Fibroblast of skin of right quadriceps (primary cell): ENCODE measurements at regions not wholly inside any gene's neighbourhood (a gene's known extent, or its start where the extent isn't known, plus 50 kb on each side); places are given as distances from the start of the nearest gene placed in this dataset.
"Not testable (repeated sequence)": the region's sequence is repeated elsewhere in the genome, so short reads cannot be mapped to it uniquely, and the experiment has no call there.

ENCODE experiments used
- DNase-seq: peaks from one replicate; pipeline ENCODE4 v3.0.0-alpha.2; 2013

DNA sequence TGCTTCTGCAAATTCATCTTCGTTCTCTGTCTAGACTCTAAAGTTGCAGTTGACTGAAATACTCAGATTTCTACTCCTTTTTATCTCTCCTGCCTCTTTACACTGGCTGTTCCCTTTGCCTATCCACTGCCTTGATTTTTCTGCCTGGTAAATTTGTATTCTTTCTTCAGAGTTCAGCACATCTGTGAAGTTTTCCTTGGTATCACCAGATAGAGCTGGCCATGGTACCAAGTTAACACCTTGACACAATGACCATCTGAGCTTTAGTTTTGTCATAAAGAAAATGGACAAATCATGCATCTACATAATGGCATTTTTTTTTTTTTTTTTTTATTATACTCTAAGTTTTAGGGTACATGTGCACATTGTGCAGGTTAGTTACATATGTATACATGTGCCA is 143.0 kb downstream of the PPP1R3A start:
- DNase-seq, result no peak

DNA sequence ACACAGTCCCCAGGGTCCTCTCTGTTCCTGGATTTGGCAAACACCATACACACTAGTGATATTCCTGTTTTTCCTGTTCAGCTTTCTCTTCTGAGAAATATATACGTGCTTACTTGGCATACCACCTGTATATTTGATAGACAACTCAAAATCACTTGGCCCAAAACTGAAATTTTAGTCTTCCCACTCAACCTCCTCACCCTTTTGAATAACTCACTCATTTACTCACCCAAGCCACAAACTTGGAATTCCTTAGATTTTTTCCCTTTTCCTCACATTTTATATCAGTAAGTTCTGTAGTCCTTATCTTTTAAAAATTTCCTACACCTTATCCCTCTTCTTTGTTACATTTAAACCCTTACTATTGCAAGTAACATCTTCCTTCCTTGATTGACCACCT is 143.4 kb downstream of the PPP1R3A start:
- DNase-seq, result peak; percentile 9

DNA sequence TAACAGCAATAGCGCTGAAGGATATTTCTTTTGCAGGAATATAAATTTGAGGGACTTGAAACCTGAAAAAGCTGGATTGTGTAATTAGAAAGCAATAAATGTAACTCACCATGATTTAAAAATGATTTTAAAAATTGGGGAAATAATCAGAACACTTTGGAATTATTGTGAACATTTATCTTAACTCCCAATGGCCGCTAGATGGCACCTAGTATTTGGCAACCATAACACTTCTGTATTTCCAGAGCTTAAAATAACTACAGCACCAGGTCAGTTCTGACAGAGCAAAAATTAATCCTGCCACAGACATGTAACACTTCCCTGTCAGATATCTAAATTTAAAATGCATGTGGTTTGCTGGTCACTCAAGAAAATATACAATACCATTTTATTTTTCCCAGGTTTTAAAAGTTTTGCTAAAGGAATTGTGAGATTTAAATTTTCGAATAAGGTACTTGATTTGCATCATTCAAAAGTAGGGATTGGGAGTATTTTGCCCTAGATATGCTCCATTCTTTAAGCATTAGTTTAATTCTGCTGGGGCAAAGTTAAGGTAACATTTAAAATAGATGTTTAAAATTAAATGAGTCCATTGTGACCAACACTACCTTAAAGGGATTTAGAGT is 144.5 kb downstream of the PPP1R3A start:
- DNase-seq, result peak; percentile 58

DNA sequence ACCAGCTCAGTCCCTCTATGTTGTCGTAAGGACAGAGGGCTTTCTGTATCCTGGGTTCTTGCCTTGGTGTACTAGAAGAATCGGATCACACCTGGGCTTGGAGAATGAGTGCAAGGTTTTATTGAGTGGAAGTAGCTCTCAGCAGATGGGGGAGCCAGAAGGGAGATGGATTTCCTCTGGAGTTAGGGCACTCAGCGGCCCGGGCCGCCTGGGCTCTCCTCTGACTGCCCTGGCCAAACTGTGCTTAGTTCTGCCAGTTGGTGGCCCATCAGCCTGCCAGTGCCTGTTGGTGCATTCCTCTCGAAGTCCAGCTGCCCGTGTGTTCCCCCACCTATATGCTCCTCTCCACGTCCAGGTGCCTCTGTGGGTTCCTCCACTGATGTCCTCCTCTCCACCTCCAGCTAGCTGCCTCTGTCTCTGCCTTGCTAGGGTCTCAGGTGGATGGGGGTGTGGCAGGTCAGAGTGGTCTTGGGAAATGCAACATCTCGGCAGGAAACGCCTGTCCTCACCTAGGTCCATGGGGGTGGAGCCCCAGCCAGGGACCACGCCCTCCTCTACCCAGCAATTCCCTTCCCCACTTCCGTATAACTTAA is 148.6 kb downstream of the PPP1R3A start:
- no peak for DNase-seq

DNA sequence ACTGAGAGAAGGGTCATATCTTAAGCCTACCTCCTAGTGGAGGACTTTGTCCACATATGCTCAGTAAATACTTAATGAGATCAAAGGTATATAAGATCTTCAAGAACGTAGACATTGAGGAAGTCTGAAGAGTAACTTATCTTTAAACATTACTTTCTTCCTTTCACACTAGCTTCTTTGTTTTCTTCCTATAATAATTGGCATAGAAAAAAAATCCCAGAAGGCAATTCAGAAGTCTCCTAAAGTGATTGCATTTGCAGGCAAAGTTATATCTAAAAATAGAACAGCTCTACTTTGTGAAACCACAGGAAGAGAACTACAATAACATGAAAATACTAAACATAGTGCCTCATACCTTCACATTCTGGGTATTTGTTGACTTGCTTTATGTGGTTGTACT is 150.4 kb downstream of the PPP1R3A start:
- peak; percentile 1 for DNase-seq

DNA sequence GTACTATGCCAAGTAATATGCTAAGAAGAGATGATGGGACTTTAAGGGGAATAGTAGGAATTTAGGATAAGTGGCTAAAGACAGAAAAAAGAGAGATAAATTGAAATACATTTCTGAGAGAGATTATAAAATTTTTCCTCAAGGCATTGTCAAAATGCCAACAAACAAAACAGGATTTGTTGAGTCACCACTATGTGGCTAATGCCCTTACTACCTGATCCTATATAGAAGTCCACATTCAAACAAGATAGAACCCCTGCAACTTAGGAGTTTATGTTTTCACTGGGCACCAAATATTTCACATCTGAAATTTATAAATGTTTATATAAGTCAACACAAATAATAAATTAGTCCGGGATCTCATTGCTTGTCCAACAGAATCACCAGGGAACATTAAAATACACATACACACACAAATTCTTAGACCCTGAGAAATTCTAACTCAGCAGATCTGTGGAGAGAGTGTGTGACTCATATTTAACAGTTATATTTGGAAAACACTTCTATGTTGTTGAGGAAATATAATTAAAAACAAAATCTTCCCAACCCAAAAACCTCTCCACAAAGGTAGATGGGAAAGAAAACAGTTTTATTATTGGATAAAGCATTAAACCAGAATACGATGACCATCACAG is 154.3 kb downstream of the PPP1R3A start:
- DNase-seq, result no peak

DNA sequence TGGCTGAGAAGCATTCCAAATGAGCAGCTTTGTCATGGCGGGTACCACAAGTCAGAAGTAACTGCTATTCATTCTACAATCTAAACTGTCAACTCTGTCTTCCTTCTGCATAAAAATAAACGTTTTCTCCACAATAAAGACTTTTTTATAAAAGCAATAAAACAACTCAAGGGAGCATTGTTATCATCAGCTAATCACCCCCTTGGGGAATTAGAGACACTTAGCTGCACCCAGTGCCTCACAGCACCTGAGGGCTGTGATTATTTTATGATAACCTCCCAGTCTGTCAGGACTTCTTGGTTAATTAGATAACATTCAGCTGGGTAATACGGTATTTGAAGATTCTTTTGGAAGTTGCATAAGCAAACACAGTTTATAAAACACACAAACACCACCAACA is 155.6 kb downstream of the PPP1R3A start:
- no peak for DNase-seq

DNA sequence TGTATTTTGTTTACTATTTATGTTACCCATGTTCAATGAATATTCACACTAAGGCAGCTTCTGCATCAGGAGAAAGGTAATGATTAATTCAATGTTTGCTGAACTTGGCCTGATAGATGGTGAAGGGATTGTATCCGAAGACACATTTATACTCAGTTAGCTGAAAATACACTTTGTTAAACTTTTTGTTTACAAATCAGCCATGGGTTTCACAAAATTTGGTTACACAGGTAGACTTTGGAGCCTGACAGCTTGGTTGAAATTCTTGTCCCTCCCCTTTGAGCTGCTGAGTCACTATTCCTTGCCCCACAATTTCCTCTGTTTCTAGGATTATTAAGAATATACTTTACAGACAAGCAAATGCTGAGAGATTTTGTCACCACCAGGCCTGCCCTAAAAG is 162.6 kb downstream of the PPP1R3A start:
- no peak for DNase-seq

DNA sequence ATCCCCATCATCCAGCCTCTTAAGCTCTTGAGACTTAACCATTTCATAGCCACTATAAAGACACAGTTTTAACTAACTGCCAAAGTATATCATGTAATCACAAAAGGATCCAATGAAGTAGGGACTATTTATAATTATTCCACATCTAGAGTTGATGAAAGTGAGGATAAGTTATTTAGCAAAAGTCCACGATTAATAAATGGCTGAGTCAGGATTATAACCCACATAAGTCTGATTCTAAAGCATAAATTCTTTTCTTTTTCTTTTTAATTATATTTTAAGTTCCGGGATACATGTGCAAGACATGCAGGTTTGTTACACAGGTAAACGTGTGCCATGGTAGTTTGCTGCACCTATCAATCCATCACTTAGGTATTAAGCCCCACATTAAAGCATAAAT is 166.1 kb downstream of the PPP1R3A start:
- DNase-seq, result no peak

DNA sequence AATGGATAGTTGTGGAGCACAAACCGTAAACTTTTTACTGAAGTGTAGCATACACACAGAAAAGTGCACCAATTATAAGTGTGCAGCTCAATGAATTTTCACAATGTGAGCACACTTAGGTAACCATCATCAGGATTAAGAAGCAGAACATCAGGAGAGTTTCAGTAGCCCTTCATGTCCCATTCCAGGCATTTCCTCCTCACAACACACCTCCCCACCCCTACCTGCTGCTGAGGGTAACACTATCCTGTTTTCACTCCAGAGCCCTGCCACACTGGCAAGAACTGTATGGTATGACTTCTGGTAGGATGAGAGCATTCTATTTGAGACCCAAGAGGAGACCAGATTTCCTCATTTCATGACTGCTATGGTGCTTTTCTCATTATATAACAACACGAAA is 166.5 kb downstream of the PPP1R3A start:
- DNase-seq, result no peak

DNA sequence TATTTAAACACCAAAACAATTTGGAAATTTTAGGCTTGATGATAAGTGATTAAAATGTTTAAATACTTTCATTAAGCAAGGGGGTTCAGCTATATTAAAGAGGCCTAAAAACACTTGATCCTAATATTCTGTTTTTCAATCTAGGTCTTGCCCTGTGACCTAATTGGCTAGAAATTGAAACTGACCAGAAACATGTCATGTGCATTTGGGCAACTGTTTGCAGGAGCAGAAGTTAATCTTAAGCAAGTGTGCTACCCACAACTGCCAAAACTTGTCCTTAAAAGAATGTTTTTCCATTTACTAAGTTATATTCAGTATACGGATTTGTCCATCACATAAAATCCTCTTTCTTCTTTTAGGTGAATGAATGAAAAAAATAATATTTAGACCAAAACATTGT is 167.3 kb downstream of the PPP1R3A start:
- DNase-seq, result no peak

DNA sequence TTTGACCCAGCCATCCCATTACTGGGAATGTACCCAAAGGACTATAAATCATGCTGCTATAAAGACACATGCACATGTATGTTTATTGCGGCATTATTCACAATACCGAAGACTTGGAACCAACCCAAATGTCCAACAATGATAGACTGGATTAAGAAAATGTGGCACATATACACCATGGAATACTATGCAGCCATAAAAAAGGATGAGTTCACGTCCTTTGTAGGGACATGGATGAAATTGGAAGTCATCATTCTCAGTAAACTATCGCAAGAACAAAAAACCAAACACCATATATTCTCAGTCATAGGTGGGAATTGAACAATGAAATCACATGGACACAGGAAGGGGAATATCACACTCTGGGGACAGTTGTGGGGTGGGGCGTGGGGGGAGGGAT is 170.4 kb downstream of the PPP1R3A start:
- not testable (repeated sequence) for DNase-seq

DNA sequence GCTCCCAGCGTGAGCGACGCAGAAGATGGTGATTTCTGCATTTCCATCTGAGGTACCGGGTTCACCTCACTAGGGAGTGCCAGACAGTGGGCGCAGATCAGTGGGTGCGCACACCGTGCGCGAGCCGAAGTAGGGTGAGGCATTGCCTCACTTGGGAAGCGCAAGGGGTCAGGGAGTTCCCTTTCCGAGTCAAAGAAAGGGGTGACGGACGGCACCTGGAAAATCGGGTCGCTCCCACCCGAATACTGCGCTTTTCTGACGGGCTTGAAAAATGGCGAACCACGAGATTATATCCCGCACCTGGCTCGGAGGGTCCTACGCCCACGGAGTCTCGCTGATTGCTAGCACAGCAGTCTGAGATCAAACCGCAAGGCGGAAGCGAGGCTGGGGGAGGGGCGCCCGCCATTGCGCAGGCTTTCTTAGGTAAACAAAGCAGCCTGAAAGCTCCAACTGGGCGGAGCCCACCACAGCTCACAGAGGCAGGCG is 175.8 kb downstream of the PPP1R3A start:
- DNase-seq, result not testable (repeated sequence)

DNA sequence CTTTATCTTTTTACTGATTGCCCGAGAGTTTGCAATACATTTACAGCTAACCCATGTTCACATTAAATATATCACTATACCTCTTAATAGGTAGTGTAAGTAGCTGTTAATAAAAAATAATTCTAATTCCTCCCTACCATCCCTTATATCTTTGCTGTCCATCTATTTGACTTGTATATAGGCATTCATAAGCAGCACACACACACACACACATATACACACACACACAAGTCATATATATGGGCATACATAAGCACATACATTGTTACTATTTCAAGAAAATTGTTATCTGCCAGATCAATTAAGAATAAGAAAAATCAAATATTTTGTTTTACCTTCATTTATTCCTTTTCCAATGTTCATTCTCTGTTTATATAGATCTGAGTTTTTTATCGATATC is 176.4 kb downstream of the PPP1R3A start:
- DNase-seq, result no peak

DNA sequence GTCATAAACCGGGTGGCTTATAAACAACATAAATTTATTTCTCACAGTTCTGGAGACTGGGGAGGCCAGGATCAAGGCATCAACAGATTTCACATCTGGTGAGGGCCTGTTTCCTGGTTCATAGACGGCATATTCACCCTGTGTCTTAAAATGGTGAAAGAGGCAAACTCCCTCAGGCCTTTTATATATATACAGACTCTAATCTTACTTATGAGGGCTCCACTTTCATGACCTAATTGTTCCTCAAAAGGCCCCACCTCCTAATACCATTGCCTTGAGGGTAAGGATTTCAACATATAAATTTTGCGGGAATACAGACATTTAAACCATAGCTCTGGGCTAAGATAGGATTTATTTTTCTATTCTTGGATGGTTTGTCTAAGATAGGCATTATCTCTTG is 187.2 kb downstream of the PPP1R3A start:
- DNase-seq, result no peak

DNA sequence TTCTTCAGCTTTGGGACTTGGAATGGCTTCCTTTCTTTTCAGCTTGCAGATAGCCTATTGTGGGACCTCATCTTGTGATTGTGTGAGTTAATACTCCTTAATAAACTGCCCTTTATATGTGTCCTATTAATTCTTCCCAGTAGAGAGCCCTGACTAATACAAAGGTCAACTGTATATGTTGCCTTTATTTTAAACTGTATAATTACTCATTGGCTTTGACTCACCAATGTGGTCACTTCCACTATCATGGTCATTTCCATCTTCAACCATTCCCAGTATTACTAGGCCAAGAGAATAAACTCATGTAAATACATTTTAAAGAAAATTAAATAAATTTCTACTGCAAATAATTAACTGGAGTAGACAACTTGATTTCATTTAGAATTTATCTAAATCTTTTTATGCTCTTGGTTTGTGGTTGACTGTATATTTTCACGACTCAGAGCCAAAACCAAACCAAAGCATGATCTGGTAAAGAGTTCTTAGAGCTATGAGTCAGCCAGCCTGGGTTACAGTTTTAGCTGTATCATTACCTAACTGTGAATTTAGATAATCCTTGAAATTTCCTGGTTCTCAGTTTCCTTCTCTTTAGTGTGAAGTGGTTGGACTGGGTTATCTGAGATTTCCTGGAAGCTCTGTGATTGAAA is 188.4 kb downstream of the PPP1R3A start:
- DNase-seq, result peak; percentile 73

DNA sequence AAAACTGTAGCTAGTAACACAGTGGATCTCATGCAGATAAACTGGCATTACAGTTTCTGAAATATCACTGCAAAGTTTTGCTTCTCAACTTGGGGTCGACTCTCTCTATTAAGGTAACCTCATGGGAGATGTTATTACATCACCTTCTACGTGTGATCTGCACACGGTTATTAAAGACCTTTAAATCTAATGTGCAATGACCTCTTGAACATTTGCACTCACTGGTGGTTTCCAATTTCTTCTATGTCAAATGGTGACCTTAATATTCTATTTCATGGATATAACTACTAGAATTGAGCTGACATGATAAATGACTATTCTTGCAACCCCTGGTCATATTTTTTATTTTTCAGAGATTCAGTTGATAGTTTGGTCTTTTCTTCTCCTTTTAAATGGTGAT is 191.3 kb downstream of the PPP1R3A start:
- DNase-seq, result no peak

DNA sequence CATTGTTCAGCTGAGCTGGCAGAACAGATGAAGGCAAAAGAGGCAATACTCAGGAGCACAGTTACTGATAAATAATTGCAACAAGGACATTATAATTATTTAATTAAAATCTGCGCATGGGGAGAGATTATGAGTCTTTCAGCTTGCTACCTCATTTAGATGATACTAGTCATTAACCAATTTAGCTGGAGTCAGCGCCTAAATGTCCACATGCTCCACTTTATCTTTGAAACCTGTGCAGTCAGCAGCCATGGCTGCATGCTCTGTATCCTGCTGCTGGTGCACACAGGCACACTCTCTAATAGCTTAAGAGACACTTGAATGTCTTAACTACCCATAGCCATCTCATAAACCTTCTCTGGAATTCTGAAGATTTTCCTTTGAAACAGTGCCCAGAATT is 196.8 kb downstream of the PPP1R3A start:
- no peak for DNase-seq

DNA sequence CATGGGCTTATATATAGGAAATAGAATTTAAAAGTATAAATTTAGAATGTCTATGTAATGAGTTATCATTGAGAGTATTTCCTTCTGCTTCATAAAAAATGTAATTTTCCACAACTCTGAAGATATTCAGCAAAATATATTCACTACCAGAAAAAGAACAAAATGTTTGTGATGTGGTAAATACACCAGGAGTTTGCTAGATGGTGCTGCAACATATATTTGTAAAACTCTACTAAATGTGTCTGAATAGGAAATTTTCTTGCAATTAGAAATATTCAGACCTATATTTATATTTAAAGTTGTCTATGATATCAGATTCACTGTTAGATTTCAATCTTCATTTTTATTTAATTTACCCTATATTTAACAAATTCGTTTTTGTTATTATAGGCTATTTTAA is 201.1 kb downstream of the PPP1R3A start:
- no peak for DNase-seq

DNA sequence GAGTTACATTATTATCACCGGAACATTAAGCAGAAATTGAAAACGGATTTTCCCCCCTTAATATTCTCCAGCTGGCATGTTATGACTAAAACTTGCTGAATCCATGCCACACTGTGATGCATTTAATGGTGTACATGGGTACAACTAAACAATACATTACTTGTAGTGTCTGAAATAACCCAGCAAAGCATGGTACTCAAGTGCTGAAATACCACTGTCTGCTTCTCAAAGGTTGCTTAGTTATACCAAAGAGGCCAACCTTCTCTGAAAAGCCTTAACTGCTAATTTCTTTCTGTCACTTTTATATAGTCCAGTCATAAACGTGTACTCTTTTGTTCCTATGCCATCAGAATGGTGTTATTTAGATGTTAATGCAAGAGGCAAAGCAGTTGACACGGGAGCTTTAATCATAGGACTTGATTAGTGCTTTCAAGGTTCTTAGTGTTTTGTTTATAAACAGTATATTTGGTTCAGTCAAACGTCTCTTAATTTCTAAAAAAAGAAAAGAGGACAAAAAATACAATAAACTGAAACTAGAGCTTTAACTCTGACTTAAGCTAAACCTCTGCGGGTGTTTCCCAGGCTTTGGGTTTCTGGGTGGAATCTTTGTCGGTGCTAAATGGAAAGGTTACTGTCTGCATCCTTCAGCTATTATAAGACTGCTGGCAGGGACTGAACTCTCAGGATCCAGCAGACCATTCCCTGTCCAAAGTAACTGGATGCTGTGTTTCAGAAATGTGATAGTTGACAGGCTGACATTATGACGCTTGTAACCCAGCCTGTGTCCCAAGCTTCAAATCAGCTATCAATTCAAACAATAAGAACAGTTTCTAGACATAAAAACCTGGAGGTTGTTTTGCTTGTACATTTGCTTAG is 202.6 kb downstream of the PPP1R3A start:
- DNase-seq, result no peak

DNA sequence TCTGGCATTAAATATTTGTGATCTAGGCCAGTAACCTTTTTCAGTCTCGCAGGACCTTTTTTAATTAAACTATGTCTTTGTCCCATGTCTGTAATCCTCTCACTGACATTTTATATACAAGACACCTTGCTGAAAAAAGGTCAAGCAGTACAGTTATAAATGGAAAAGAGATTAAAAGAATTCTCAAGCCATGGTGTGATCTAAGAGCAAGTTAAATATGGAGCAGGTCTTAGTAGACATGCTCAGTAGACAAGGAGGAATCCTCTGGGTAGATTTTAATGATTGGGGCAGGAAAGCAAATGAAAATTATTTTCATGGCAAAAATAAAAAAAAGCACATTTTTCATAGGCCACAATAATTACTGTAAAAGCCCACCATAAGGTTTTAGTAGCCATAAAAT is 203.5 kb downstream of the PPP1R3A start:
- DNase-seq, result no peak

DNA sequence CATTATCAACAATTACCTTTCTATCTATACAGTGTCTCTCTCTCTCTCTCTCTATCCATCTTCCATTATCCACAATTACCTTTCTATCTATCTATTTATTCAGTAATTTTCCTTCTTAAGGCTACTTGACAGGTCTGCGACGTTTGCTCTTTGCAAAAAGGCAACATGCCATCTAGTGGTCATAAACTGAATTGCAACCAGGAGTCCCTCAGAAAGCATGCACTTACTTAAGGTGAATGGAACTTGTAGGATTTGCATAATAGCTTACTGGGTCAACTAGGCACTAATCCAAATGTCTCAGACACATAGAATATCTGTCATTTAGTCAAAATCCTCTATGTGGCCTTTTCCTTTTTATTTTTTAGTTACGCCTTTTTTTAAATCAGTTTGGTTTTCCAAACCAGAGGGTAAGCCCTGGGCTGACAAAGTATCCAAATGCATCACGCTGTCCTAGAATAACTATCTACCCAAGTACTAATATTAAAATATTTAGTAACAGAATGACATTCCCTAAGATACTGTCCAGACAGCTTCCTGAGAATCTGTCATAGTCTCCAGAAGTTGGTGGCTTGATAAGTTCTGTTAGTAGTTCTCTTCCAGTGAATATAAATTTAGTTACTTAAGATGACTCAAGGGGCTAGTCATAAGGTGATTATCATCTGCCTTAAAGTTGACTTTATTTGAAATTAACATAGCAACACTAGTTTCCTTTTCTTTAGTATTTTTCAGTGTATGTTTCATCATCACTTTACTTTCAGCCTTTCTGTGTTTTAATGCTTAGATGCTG is 208.3 kb downstream of the PPP1R3A start:
- DNase-seq, result peak; percentile 65
